Immature natural killer cell (primary cell): ENCODE measurements at regions not wholly inside any gene's neighbourhood (a gene's known extent, or its start where the extent isn't known, plus 50 kb on each side); places are given as distances from the start of the nearest gene placed in this dataset.

Source experiments
- DNase-seq, 3 donors: peaks; one replicate each; pipeline ENCODE4 v3.0.0; 2022; ENCODE audit warnings: mixed read lengths in 1 of 3
- H3K27ac Mint-ChIP-seq, 6 donors: one replicate each; pipeline ENCODE4 v1.8.0; 2020; ENCODE audit warnings: mixed read lengths in 6 of 6, mild to moderate bottlenecking in 5 of 6, inconsistent platforms in 4 of 6, moderate library complexity in 3 of 6
- H3K27me3 Mint-ChIP-seq, 3 donors: one replicate each; pipeline ENCODE4 v1.8.0; 2020 to 2021; ENCODE audit warnings: low read depth in 3 of 3, mild to moderate bottlenecking in 3 of 3, mixed read lengths in 3 of 3, moderate library complexity in 3 of 3, inconsistent platforms in 1 of 3
- H3K36me3 Mint-ChIP-seq, 3 donors: one replicate each; pipeline ENCODE4 v1.8.0; 2020; ENCODE audit warnings: mixed read lengths in 3 of 3, inconsistent platforms in 2 of 3, mild to moderate bottlenecking in 2 of 3
- H3K4me1 Mint-ChIP-seq, 2 donors: one replicate each; pipeline ENCODE4 v1.8.0; 2020; ENCODE audit warnings: inconsistent platforms in 2 of 2, mild to moderate bottlenecking in 2 of 2, mixed read lengths in 2 of 2, moderate library complexity in 1 of 2
- H3K4me3 Mint-ChIP-seq, 5 donors: one replicate each; pipeline ENCODE4 v1.8.0; 2020; ENCODE audit warnings: mild to moderate bottlenecking in 5 of 5, mixed read lengths in 5 of 5, inconsistent platforms in 3 of 5, moderate library complexity in 3 of 5
- H3K9me3 Mint-ChIP-seq, 6 donors: one replicate each; pipeline ENCODE4 v1.8.0; 2020; ENCODE audit warnings: mild to moderate bottlenecking in 6 of 6, mixed read lengths in 6 of 6, inconsistent platforms in 4 of 6, moderate library complexity in 3 of 6

DNA sequence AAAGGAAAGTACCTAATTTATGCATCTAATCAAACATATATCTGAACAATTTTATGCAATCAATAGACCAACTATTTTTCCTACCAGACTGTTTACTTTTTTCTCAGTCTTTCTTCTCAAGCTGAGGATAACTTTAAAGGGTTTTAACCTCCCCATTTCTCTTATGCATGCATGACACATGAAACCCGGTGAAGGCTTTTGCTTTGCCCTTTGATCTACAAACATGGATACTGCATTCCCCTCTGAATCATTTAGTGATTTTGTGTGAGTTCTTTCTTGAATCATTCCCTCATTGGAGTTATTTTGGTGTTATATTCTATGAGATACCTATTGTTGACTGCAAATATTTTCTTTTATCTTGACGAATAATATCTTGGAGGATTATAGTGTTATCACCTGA lies 931.9 kb upstream of the CNTNAP5 start:
- peaks cover 5 to 61% (median 26%) of the 10 kb centered on the region in 6 donors for H3K9me3 Mint-ChIP-seq
- no peak overlapping the region for H3K4me3 Mint-ChIP-seq
- no peaks in the 10 kb centered on the region for H3K36me3 Mint-ChIP-seq
- no peaks in the 10 kb centered on the region for H3K4me1 Mint-ChIP-seq
- no peaks in the 10 kb centered on the region for H3K27me3 Mint-ChIP-seq
- DNase-seq, result no peak
- H3K27ac Mint-ChIP-seq, result no peak overlapping the region

- H3K36me3 Mint-ChIP-seq, result peaks cover 0 to 4% (median 0%) of the 10 kb centered on the region in 3 donors
- no peak overlapping the region for H3K4me3 Mint-ChIP-seq
- DNase-seq, result no peak
- no peak overlapping the region for H3K27ac Mint-ChIP-seq
- no peaks in the 10 kb centered on the region for H3K27me3 Mint-ChIP-seq
- no peaks in the 10 kb centered on the region for H3K4me1 Mint-ChIP-seq
- peaks cover 15 to 67% (median 23%) of the 10 kb centered on the region in 6 donors for H3K9me3 Mint-ChIP-seq
Measured at GRCh38 chr2:123095219-123095835, 929.8 kb upstream of the CNTNAP5 start.

DNA sequence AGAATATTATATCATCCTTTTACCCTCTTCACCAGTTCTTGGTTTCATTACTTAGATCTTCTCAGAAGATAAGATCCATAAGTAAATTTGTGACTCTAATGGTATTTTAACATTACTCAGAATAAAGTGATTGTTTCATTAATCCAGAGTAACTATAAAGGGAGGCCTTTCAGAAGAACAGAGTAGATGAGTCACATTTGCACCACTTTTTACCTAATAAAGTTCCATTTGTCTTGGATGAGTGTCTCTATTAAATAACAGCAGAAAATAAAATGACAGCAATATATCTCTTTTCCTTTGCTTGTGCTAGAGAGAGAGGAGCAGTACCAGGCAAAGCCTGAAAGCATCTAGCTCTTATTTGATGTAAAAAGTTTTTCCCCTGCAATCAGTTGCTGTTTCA lies 926.5 kb upstream of the CNTNAP5 start:
- no peak for DNase-seq
- no peak overlapping the region for H3K4me3 Mint-ChIP-seq
- no peak overlapping the region for H3K27ac Mint-ChIP-seq
- no peaks in the 10 kb centered on the region for H3K4me1 Mint-ChIP-seq
- peaks cover 19 to 70% (median 21%) of the 10 kb centered on the region in 6 donors for H3K9me3 Mint-ChIP-seq
- H3K27me3 Mint-ChIP-seq, result no peaks in the 10 kb centered on the region
- peaks cover 0 to 4% (median 0%) of the 10 kb centered on the region in 3 donors for H3K36me3 Mint-ChIP-seq

- Mint-ChIP-seq H3K36me3 (peaks cover 0 to 4% (median 0%) of the 10 kb centered on the region in 3 donors), H3K4me3 (no peak overlapping the region), H3K4me1 (no peaks in the 10 kb centered on the region), H3K9me3 (peaks cover 7 to 61% (median 16%) of the 10 kb centered on the region in 6 donors), H3K27me3 (peaks cover 0 to 2% (median 0%) of the 10 kb centered on the region in 3 donors), H3K27ac (no peak overlapping the region)
- no peak for DNase-seq
Measured at GRCh38 chr2:123101434-123101833, 923.7 kb upstream of the CNTNAP5 start.

DNA sequence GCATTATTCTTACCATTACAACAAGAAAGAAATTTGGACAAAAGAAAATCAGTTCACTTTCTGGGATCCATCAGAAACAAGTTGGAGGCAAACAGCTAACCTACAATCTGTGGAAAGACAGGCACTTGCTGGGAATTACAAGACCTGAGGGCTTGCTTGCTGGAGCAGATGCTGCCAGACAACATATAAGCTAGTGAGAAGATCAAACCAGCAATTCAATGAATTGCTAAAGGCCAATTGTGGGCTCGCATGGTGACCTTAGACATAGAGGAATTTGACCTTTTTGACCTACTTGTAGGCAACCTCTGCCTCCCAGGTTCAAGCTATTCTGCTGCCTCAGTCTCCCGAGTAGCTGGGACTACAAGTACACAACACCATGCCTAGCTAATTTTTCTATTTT lies 921.2 kb upstream of the CNTNAP5 start:
- no peak for DNase-seq
- Mint-ChIP-seq H3K27me3 (peaks cover 0 to 2% (median 0%) of the 10 kb centered on the region in 3 donors), H3K4me1 (no peaks in the 10 kb centered on the region), H3K36me3 (no peaks in the 10 kb centered on the region), H3K27ac (no peak overlapping the region), H3K4me3 (no peak overlapping the region), H3K9me3 (peaks cover 6 to 37% (median 13%) of the 10 kb centered on the region in 6 donors)

- H3K9me3 Mint-ChIP-seq, result peaks cover 16 to 74% (median 43%) of the 10 kb centered on the region in 6 donors
Measured at GRCh38 chr2:123116595-123116994, 908.5 kb upstream of the CNTNAP5 start.

DNA sequence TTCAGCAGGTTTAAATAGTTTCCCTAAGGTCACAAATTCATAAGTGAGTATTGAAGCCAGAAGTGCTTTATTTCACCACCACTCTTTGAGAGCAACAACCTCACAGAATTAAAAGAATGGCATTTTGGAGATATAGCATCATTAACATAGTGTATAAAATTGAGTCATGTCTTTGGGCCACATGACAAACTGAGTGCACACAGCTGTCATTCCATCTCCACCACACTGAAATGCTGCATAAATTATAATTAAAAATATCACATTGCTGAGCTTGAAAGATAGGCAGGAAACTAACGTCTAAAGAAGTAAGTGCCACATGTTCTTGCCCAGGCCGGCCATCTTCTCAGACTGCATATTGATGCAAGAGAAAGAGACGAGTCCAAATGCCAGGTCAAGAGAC lies 897.9 kb upstream of the CNTNAP5 start:
- peaks cover 0 to 2% (median 0%) of the 10 kb centered on the region in 3 donors for H3K27me3 Mint-ChIP-seq
- DNase-seq, result no peak

More at GRCh38 chr2:123116595-123116994, 908.5 kb upstream of the CNTNAP5 start:
- no peak for DNase-seq
- no peaks in the 10 kb centered on the region for H3K36me3 Mint-ChIP-seq
- no peaks in the 10 kb centered on the region for H3K27me3 Mint-ChIP-seq
- H3K4me3 Mint-ChIP-seq, result no peak overlapping the region
- H3K27ac Mint-ChIP-seq, result no peak overlapping the region
- no peaks in the 10 kb centered on the region for H3K4me1 Mint-ChIP-seq

GRCh38 chr2:123128951-123129350 lies 896.1 kb upstream of the CNTNAP5 start:
- peaks cover 0 to 4% (median 0%) of the 10 kb centered on the region in 3 donors for H3K36me3 Mint-ChIP-seq

More for the DNA sequence above, 897.9 kb upstream of the CNTNAP5 start:
- H3K4me3 Mint-ChIP-seq, result no peak overlapping the region
- H3K4me1 Mint-ChIP-seq, result no peaks in the 10 kb centered on the region
- peaks cover 4 to 38% (median 19%) of the 10 kb centered on the region in 6 donors for H3K9me3 Mint-ChIP-seq
- H3K36me3 Mint-ChIP-seq, result peaks cover 0 to 4% (median 0%) of the 10 kb centered on the region in 3 donors
- no peak overlapping the region for H3K27ac Mint-ChIP-seq

GRCh38 chr2:123136419-123136818 lies 888.7 kb upstream of the CNTNAP5 start:
- Mint-ChIP-seq H3K27ac (no peak overlapping the region), H3K4me1 (no peaks in the 10 kb centered on the region), H3K27me3 (peaks cover 0 to 2% (median 0%) of the 10 kb centered on the region in 3 donors), H3K9me3 (peaks cover 9 to 49% (median 21%) of the 10 kb centered on the region in 6 donors), H3K36me3 (peaks cover 0 to 2% (median 0%) of the 10 kb centered on the region in 3 donors), H3K4me3 (no peak overlapping the region)
- DNase-seq, result no peak

More at GRCh38 chr2:123128951-123129350, 896.1 kb upstream of the CNTNAP5 start:
- Mint-ChIP-seq H3K27me3 (peaks cover 0 to 2% (median 0%) of the 10 kb centered on the region in 3 donors), H3K4me1 (no peaks in the 10 kb centered on the region), H3K4me3 (no peak overlapping the region), H3K27ac (no peak overlapping the region), H3K9me3 (peaks cover 10 to 49% (median 19%) of the 10 kb centered on the region in 6 donors)
- no peak for DNase-seq

DNA sequence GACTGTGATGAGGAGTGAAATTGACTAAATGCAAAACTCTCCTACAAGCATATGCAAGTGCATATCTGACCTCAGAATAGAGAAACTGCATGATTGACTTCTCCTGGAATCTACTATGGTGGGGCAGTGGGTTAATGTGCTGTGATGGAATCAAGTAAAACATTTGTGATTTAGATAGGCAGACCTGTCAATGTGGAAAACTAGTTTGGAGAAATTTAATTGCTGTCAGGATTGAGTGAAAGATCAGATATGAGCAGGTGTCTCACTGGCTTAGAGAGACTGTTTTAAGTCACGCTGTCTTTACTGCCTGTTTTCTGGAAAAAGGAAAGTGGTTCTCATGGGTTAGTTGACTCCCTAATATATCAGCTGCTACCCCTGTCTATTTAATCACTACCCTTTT lies 881.0 kb upstream of the CNTNAP5 start:
- no peaks in the 10 kb centered on the region for H3K4me1 Mint-ChIP-seq
- no peak overlapping the region for H3K27ac Mint-ChIP-seq
- H3K36me3 Mint-ChIP-seq, result peaks cover 0 to 10% (median 0%) of the 10 kb centered on the region in 3 donors
- peaks cover 7 to 55% (median 26%) of the 10 kb centered on the region in 6 donors for H3K9me3 Mint-ChIP-seq
- H3K27me3 Mint-ChIP-seq, result peaks cover 0 to 2% (median 1%) of the 10 kb centered on the region in 3 donors
- H3K4me3 Mint-ChIP-seq, result no peak overlapping the region
- DNase-seq, result no peak

- no peak for DNase-seq
- Mint-ChIP-seq H3K27me3 (no peaks in the 10 kb centered on the region), H3K4me3 (no peak overlapping the region), H3K27ac (no peak overlapping the region), H3K36me3 (no peaks in the 10 kb centered on the region), H3K9me3 (peaks cover 4 to 46% (median 20%) of the 10 kb centered on the region in 6 donors), H3K4me1 (no peaks in the 10 kb centered on the region)
Measured at GRCh38 chr2:123153041-123153440, 872.0 kb upstream of the CNTNAP5 start.

DNA sequence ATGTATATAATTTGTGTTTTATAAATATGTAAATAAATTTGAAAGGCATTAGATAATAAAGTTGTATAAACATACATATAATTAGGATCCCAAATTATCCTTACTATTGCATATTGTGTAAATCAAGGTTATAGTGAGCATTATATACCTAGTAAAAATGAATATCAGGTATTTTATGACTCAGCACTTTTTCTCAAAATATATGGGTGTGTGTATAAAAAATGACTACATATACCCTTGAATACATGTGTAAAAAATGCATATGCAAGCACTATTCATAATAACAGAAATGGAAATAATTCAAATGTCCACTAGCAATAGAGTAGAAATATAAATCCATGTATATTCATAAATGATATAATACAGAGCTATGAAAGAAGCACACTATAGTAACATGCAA lies 870.9 kb upstream of the CNTNAP5 start:
- DNase-seq, result no peak
- Mint-ChIP-seq H3K27me3 (no peaks in the 10 kb centered on the region), H3K4me1 (no peaks in the 10 kb centered on the region), H3K4me3 (no peak overlapping the region), H3K36me3 (no peaks in the 10 kb centered on the region), H3K9me3 (peaks cover 3 to 45% (median 17%) of the 10 kb centered on the region in 6 donors), H3K27ac (no peak overlapping the region)

DNA sequence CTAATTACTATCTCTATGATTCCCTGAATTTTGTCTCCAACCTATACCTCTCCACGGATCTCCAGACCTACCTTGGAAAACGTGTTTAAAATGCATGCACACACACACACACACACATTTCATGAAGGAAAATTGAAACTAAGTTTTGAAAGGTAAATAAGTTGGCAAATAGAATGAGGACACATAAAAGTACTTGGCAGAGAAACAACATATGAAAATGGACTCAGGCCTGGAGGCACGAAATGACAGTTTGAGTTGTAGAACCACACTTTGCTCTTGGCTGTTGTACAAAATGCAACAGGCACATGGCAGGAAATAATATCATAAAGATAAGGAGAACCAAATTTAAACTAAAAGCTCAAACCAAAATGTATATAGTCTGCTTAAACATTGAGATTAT lies 868.1 kb upstream of the CNTNAP5 start:
- H3K9me3 Mint-ChIP-seq, result peaks cover 0 to 43% (median 11%) of the 10 kb centered on the region in 6 donors
- H3K27me3 Mint-ChIP-seq, result no peaks in the 10 kb centered on the region
- H3K27ac Mint-ChIP-seq, result no peak overlapping the region
- H3K4me1 Mint-ChIP-seq, result no peaks in the 10 kb centered on the region
- H3K4me3 Mint-ChIP-seq, result no peak overlapping the region
- H3K36me3 Mint-ChIP-seq, result no peaks in the 10 kb centered on the region
- DNase-seq, result no peak

DNA sequence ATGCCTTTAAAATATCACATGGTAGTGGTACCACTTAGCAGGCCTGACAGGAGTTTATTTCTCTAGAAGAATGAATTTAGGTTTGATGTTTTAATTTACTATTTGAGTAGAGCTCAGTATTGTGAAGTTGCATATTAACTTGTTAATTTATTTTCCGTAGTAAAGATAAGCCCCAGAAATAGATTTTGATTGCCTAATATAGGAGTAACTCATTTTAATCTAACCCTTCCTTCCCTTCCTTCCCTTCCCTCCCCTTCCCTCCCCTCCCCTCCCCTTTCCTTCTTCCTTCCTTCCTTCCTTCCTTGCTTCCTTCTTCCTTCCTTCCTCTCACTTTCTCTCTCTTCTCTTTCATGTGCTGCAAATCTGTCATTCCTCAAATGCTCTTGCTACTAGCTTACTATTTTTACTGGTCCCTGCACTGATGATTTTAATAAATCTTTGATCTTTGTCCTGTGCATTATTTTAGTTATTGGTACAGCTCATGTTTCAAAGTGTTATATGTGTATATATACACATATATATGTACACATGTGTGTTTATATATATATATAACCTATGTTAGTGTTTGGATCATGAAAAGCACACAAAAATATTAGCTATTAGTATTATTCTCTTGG lies 862.6 kb upstream of the CNTNAP5 start:
- peaks cover 0 to 2% (median 1%) of the 10 kb centered on the region in 3 donors for H3K27me3 Mint-ChIP-seq
- H3K4me3 Mint-ChIP-seq, result no peak overlapping the region
- no peaks in the 10 kb centered on the region for H3K36me3 Mint-ChIP-seq
- no peak for DNase-seq
- no peak overlapping the region for H3K27ac Mint-ChIP-seq
- peaks cover 3 to 49% (median 17%) of the 10 kb centered on the region in 6 donors for H3K9me3 Mint-ChIP-seq
- H3K4me1 Mint-ChIP-seq, result no peaks in the 10 kb centered on the region
